ENCODE measurements at regions not wholly inside any gene's neighbourhood (a gene's known extent, or its start where the extent isn't known, plus 50 kb on each side); places are given as distances from the start of the nearest gene placed in this dataset.

- ChIA-PET CTCF (interaction anchor here (0.9 kb wide), 1 partner anchor 525 kb away, joined by 3 read pairs; no protein-coding TSS in a partner anchor), POLR2A (no interaction called here)
- Histone ChIP-seq H3K27ac (ENCODE audit: insufficient read depth, low read depth, low read length) (no peak overlapping the region), H3K79me2 (ENCODE audit: control insufficient read depth, insufficient read depth, low read length) (no peaks in the 10 kb centered on the region), H3K36me3 (ENCODE audit: control insufficient read depth in 2 of 2, extremely low read depth in 1 of 2, insufficient read depth in 2 of 2, low read length in 2 of 2) (no peaks in the 10 kb centered on the region), H3K9ac (replicated peaks; ENCODE audit: extremely low read depth, insufficient read depth, low read length) (no peak overlapping the region), H3K4me1 (ENCODE audit: control insufficient read depth, extremely low read depth, insufficient read depth, low read length) (no peaks in the 10 kb centered on the region), H3K27me3 (ENCODE audit: control insufficient read depth in 2 of 2, insufficient read depth in 2 of 2, low read length in 2 of 2) (no peaks in the 10 kb centered on the region), H3K9me1 (replicated peaks; ENCODE audit: control insufficient read depth, extremely low read depth, insufficient read depth, low read length) (no peaks in the 10 kb centered on the region), H3K4me2 (ENCODE audit: insufficient read depth, low read length) (no peak overlapping the region), H3K4me3 (replicated peaks in 1 of 3; ENCODE audit: insufficient read depth in 1 of 3, low read depth in 1 of 3, low read length in 3 of 3) (no peak overlapping the region), H2AFZ (ENCODE audit: low read depth, low read length) (no peak overlapping the region), H3K9me3 (replicated peaks; ENCODE audit: control insufficient read depth, insufficient read depth, low read length) (no peaks in the 10 kb centered on the region), H4K20me1 (replicated peaks; ENCODE audit: control insufficient read depth, extremely low read depth, insufficient read depth, low read length) (no peaks in the 10 kb centered on the region)
- no TSS peak for BruUV-seq (replicated peaks)
- no peak for TF ChIP-seq GATA2 (IDR thresholded peaks at IDR 0.05; ENCODE audit: insufficient read depth, insufficient read length, low read depth, low read length)
- TF ChIP-seq, protein P1, sequence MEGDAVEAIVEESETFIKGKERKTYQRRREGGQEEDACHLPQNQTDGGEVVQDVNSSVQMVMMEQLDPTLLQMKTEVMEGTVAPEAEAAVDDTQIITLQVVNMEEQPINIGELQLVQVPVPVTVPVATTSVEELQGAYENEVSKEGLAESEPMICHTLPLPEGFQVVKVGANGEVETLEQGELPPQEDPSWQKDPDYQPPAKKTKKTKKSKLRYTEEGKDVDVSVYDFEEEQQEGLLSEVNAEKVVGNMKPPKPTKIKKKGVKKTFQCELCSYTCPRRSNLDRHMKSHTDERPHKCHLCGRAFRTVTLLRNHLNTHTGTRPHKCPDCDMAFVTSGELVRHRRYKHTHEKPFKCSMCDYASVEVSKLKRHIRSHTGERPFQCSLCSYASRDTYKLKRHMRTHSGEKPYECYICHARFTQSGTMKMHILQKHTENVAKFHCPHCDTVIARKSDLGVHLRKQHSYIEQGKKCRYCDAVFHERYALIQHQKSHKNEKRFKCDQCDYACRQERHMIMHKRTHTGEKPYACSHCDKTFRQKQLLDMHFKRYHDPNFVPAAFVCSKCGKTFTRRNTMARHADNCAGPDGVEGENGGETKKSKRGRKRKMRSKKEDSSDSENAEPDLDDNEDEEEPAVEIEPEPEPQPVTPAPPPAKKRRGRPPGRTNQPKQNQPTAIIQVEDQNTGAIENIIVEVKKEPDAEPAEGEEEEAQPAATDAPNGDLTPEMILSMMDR (IDR thresholded peaks at IDR 0.05; ENCODE audit: extremely low read depth in 1 of 2, insufficient read depth in 1 of 2, low read depth in 1 of 2, low read length in 2 of 2): no peak
- TF ChIP-seq POLR2AphosphoS5 (IDR thresholded peaks at IDR 0.05; ENCODE audit: insufficient read depth, low read depth, low read length): no peak
- TF ChIP-seq, protein P2, sequence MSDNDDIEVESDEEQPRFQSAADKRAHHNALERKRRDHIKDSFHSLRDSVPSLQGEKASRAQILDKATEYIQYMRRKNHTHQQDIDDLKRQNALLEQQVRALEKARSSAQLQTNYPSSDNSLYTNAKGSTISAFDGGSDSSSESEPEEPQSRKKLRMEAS (IDR thresholded peaks at IDR 0.05; ENCODE audit: insufficient read depth, insufficient read length): no peak
- no peak for TF ChIP-seq EZH2 (IDR thresholded peaks at IDR 0.05; ENCODE audit: borderline replicate concordance, low read depth, low read length, severe bottlenecking)
- no peak for TF ChIP-seq MYC (IDR thresholded peaks at IDR 0.05; ENCODE audit: low read depth, low read length)
- no peak for TF ChIP-seq FOS (IDR thresholded peaks at IDR 0.05; ENCODE audit: borderline replicate concordance, insufficient read depth, low read length)
- no peak for TF ChIP-seq POLR2A (IDR thresholded peaks at IDR 0.05; ENCODE audit: low read depth, low read length)
- TF ChIP-seq JUN (IDR thresholded peaks at IDR 0.05; ENCODE audit: borderline replicate concordance, insufficient read depth, insufficient read length, low read depth): no peak
- dilution Hi-C loops (cut with MboI; ENCODE audit: extremely low pct_ligation_motif_present, low sequenced_read_pairs) (no loop called here), intact Hi-C loops (cut with micrococcal nuclease) (no loop called here)
- no peak for FAIRE-seq
- no peak for DNase-seq (ENCODE audit: low read depth, low spot score)
These were observed 55.6 kb upstream of the RGS7 start for GRCh38 chr1:241412646-241413045.
